Astrocyte (in vitro differentiated cells and primary cell): ENCODE measurements at regions not wholly inside any gene's neighbourhood (a gene's known extent, or its start where the extent isn't known, plus 50 kb on each side); places are given as distances from the start of the nearest gene placed in this dataset.

Experiments used
- CTCF ChIP-seq: IDR thresholded peaks from 2 replicates; pipeline ENCODE4 v1.5.1; 2011; ENCODE audit warnings: low read depth, mild to moderate bottlenecking, inconsistent platforms, low read length, moderate library complexity; ENCODE audit not compliant: insufficient read depth
- EZH2 ChIP-seq: IDR thresholded peaks from 2 replicates; pipeline ENCODE4 v1.6.1; 2012; ENCODE audit warnings: mild to moderate bottlenecking, low read length, inconsistent platforms; ENCODE audit not compliant: insufficient read depth

GRCh38 chr3:30102356-30102755, 504.0 kb upstream of the TGFBR2 start:
- TF ChIP-seq CTCF: no peak
- TF ChIP-seq EZH2: no peak
